ENCODE measurements at regions not wholly inside any gene's neighbourhood (a gene's known extent, or its start where the extent isn't known, plus 50 kb on each side); places are given as distances from the start of the nearest gene placed in this dataset.

- TF ChIP-seq CTCF (IDR thresholded peaks at IDR 0.05 in 4 of 5, conservative IDR thresholded peaks at IDR 0.05 in 1 of 5) (no peak), POLR2A (IDR thresholded peaks at IDR 0.05) (no peak)
Measured at GRCh38 chrX:107506596-107507031, 57.2 kb downstream of the FRMPD3 start.
